ENCODE measurements at regions not wholly inside any gene's neighbourhood (a gene's known extent, or its start where the extent isn't known, plus 50 kb on each side); places are given as distances from the start of the nearest gene placed in this dataset.
A peak's percentile ranks its signal among the peaks of the same experiment; 100 is the strongest.

- peaks cover 2 to 4% of the 10 kb centered on the region in 2 donors for H3K9me3 Mint-ChIP-seq
- ATAC-seq (replicated peaks) = no peak
- H3K27me3 Mint-ChIP-seq = no peaks in the 10 kb centered on the region
- H3K4me1 Mint-ChIP-seq = no peaks in the 10 kb centered on the region
- no peak for DNase-seq
- H3K36me3 Mint-ChIP-seq = no peaks in the 10 kb centered on the region
- H3K4me3 Mint-ChIP-seq = no peak overlapping the region
- no peak overlapping the region for H3K27ac Mint-ChIP-seq
Observed at GRCh38 chr2:16148632-16149348, 208.4 kb downstream of the MYCN start.

GRCh38 chr2:16142383-16143361, 202.3 kb downstream of the MYCN start:
- peak; percentile 41 to 63 for ATAC-seq (replicated peaks)
- DNase-seq = no peak
- Mint-ChIP-seq H3K36me3 (no peaks in the 10 kb centered on the region), H3K4me1 (no peaks in the 10 kb centered on the region), H3K27ac (no peak overlapping the region), H3K4me3 (no peak overlapping the region), H3K9me3 (peaks cover 0 to 4% of the 10 kb centered on the region in 2 donors), H3K27me3 (no peaks in the 10 kb centered on the region)

DNA sequence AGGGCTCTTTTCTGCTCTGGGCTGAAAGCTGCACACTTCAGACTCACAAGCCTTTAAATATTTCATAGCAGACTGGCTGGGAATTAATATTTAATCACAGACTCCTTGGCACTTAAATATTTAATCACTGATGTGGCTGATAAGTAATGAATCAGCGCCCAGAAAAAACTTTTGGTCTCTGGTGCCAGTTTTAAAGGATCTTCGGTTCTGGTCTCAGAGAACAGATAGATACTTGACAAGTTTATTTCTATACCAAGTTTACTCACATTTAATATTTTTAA, 201.2 kb downstream of the MYCN start:
- no peak overlapping the region for H3K27ac Mint-ChIP-seq
- H3K4me1 Mint-ChIP-seq = no peaks in the 10 kb centered on the region
- H3K27me3 Mint-ChIP-seq = no peaks in the 10 kb centered on the region
- DNase-seq (no peak), ATAC-seq (replicated peaks) (no peak)
- peaks cover 1 to 4% of the 10 kb centered on the region in 2 donors for H3K9me3 Mint-ChIP-seq
- no peak overlapping the region for H3K4me3 Mint-ChIP-seq
- H3K36me3 Mint-ChIP-seq = no peaks in the 10 kb centered on the region

DNA sequence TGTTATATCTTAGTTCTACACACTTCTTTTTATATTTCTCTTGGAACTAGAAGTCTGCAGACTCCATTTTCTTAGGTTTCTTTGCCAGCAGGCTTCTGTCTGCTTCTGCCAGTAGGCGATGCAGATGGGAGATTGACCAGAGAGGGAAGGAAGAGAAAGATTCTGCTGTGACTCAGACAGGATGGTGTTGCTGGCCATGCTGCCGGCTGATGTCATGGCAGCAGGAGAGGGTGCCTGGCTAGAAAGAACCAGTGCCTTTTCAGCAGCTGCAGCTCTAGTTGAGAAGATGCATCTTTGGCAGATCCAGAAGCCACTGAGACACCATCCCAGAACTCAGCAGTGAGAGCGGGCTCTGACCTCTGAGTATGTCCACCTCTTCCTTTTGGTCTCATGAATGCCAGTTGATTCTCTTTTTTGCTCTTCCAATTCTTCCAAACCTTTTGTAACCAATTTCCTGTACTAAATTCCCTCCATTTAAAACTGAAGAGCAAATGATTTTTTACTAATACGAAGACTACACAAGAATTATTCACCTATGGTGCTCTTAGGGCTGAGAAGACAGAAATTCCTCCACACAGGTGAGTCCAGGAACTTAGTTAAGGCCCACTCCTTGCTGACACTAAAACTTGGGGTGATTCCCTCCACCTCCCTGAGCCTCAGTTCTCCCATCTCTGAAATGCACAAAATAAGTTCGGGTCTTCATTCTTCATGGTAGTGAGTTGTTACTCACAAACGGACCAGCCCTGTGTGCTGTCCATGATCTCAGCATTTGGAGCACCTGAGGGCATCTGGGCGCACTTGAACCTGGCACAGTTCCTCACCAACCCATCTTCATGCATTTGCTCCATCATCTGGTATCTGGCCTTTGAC, 200.7 kb downstream of the MYCN start:
- Mint-ChIP-seq H3K27ac (no peak overlapping the region), H3K4me3 (no peak overlapping the region), H3K9me3 (peaks cover 5 to 9% of the 10 kb centered on the region in 2 donors), H3K36me3 (no peaks in the 10 kb centered on the region), H3K4me1 (no peaks in the 10 kb centered on the region), H3K27me3 (no peaks in the 10 kb centered on the region)
- DNase-seq (no peak), ATAC-seq (replicated peaks) (no peak)

DNA sequence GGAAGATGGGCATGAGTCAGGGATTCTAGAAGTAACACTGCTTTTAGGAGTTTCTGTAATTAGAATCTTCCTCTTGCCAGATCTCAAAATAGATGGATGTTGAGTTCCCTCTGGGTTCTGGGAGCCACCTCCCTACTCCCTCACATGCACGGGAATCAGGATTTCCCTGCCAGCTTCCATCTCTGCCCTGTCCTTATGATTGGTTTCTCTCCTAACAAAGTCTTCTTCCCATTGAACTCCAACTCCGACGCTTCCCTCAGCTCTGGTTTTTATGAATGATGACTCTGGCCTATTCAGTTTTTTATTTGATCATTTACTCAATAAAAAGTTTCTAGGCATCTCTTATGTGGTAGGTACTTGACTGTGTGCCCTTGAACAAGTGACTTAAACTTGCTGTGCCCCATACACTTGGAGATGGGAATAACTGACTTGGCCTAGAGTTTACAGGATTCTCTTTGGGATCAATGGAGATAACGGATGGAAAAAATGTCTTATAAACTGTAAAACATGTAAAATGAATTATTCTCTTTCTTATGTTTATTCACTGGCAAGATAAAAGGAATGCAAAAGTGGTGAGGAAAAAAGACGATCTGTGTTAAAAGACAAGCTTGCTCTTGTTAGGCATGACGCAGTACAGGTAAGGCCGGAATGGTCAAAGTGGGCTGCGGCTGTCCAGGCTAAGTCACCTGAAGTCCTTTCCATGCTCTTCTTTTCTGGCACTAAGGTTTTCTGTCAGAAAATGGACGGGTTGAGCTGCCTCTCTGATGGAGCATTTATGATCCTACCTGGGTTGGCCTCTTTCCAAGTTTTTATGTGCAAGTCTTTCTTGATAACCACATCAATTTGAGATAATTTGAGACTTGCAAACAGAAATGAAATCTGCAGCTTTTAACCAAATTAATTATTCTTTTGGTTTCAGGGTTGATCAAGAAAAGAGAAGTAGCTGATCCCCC, 199.6 kb downstream of the MYCN start:
- ATAC-seq (replicated peaks) (no peak), DNase-seq (no peak)
- Mint-ChIP-seq H3K4me3 (no peak overlapping the region), H3K36me3 (no peaks in the 10 kb centered on the region), H3K4me1 (no peaks in the 10 kb centered on the region), H3K9me3 (peaks cover 5 to 9% of the 10 kb centered on the region in 2 donors), H3K27ac (no peak overlapping the region), H3K27me3 (no peaks in the 10 kb centered on the region)

DNA sequence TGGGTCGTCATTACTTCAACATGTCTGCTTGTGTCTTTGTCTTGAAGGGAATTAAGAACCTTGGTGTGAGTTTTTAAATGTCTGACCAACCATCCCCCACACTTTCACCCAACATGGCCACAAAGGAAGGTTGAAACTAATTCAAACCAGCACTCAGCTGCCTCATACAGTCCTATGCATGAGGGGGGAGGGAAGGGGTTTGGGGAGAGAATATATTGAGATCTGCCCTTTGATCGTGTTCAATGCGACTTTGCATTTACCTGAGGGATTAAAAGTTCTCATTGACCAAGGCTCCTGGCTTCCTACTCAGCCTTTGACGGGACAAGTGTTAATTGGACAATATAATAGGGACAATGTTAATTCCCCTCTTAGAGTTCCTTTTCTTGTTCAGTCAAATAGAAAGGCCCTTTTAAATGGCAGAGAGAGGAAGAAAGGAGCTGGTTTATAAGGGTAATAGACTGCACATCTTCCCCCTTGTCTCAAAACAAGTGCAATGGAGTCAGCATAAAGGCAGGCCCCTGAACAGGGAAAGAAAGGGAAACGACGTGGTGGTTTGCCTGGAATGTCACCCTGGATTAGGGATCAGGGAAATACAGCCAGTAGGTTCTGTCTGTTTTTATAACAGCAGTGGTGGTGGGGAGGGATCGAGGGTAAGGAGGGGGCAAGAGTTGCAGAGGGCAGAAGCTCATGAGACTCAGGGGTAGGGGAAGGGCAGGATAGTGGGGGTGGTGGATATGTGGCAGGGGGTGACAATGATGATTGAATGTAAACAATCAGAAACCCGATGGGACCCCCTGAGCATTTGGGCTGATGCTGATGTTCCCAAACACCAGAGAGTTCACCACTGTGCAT, 198.7 kb downstream of the MYCN start:
- no peak overlapping the region for H3K27ac Mint-ChIP-seq
- H3K9me3 Mint-ChIP-seq = peaks cover 5 to 9% of the 10 kb centered on the region in 2 donors
- no peaks in the 10 kb centered on the region for H3K27me3 Mint-ChIP-seq
- ATAC-seq (replicated peaks) (no peak), DNase-seq (no peak)
- H3K36me3 Mint-ChIP-seq = no peaks in the 10 kb centered on the region
- H3K4me1 Mint-ChIP-seq = no peaks in the 10 kb centered on the region
- H3K4me3 Mint-ChIP-seq = no peak overlapping the region

DNA sequence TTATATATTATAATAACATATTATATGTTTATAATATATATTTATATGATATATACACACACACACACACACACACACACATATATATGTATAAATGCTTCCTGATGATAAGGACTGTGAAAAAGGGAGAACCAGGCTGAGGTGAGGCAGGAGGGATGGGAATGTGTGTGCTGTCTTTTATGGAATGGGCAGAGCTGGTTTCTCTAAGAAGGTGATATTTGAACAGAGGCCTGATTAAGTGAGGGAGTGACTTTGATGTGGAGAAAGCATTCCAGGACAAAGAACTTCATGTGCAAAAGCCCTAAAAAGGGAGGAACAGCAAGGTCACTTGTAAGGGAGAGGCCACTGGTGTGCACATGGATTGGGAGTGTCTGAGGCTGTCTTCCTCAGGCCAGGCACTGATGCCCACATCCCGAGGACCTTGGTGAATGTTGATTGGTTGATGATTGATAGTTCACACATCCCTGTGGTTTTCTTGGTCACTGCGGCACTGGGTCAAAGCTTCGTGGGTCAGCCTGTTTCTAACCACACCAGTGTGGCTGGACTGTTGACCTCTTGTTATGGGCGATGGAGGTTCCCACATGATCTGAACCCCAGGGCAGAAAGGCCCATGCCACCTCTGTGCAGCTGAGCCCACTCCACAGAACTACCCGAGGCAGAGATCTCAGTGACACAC, 196.9 kb downstream of the MYCN start:
- DNase-seq (no peak), ATAC-seq (replicated peaks) (no peak)
- no peaks in the 10 kb centered on the region for H3K27me3 Mint-ChIP-seq
- H3K36me3 Mint-ChIP-seq = no peaks in the 10 kb centered on the region
- no peaks in the 10 kb centered on the region for H3K4me1 Mint-ChIP-seq
- no peak overlapping the region for H3K27ac Mint-ChIP-seq
- no peak overlapping the region for H3K4me3 Mint-ChIP-seq
- peaks cover 5% of the 10 kb centered on the region in 2 donors for H3K9me3 Mint-ChIP-seq

GRCh38 chr2:16136461-16137035, 196.2 kb downstream of the MYCN start:
- Mint-ChIP-seq H3K4me1 (no peaks in the 10 kb centered on the region), H3K27me3 (no peaks in the 10 kb centered on the region), H3K4me3 (no peak overlapping the region), H3K36me3 (no peaks in the 10 kb centered on the region), H3K9me3 (peaks cover 5% of the 10 kb centered on the region in 2 donors), H3K27ac (no peak overlapping the region)
- ATAC-seq (replicated peaks) = no peak
- no peak for DNase-seq

DNA sequence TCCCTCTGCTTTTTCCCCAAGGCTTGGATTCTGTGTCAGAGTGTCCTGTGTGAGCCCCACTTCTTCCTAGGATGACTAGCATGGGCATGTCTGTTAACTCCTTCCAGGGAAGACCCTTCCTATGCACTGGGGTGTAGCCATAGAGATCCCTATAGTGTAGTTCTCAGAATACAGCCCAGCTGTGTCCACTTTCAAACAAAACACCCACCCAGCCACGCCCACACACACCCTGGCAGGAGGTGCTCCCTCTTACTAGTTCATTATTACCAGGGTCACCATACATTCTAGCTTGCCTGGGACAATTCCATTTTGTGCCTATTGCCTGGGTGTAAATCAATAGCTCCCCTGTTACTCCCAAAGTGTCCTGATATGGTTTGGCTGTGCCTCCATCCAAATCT, 195.6 kb downstream of the MYCN start:
- Mint-ChIP-seq H3K27me3 (no peaks in the 10 kb centered on the region), H3K9me3 (peaks cover 5% of the 10 kb centered on the region in 2 donors), H3K4me3 (no peak overlapping the region), H3K27ac (no peak overlapping the region), H3K4me1 (no peaks in the 10 kb centered on the region), H3K36me3 (no peaks in the 10 kb centered on the region)
- no peak for DNase-seq
- no peak for ATAC-seq (replicated peaks)

- Mint-ChIP-seq H3K27me3 (no peaks in the 10 kb centered on the region), H3K9me3 (peaks cover 5% of the 10 kb centered on the region in 2 donors), H3K4me3 (no peak overlapping the region), H3K36me3 (no peaks in the 10 kb centered on the region), H3K4me1 (no peaks in the 10 kb centered on the region), H3K27ac (no peak overlapping the region)
- DNase-seq (no peak), ATAC-seq (replicated peaks) (no peak)
Observed at GRCh38 chr2:16135196-16135912, 195.0 kb downstream of the MYCN start.

DNA sequence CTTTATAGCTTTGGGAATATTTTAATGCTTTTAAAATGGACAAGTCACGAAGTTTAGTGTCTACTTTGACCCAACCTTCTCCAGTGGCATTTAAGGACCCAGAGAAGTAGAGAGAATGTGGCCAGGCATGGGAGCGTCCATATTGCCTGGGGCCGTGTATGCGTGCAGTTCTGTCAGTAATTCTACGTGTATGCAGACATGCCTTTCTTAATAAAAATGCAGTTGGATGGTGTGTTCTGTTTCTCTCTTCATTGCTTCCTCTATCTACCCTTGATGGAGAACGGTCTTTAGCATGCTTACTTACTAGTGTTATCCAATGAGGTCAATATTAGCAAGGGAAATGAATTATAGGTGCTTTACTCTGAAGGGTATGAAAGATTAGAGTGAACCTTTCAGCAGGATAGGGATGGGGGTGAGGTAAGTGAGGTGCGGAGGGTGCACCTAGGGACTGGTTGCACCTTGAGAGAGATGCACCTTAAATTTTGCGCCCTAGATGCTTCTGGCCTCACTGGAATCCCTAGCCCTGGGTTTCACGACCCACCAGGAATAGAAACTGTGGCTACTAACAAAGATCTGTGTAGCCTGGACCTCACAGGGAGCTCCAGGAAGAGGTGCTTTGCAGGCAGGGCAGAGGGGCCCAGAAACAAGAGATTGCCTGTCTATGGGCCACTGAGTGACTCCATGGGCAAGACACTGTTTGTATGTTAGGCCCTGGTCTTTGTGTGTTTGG, 194.3 kb downstream of the MYCN start:
- H3K4me1 Mint-ChIP-seq = no peaks in the 10 kb centered on the region
- no peak overlapping the region for H3K27ac Mint-ChIP-seq
- H3K27me3 Mint-ChIP-seq = no peaks in the 10 kb centered on the region
- no peak for ATAC-seq (replicated peaks)
- no peak for DNase-seq
- H3K4me3 Mint-ChIP-seq = no peak overlapping the region
- H3K36me3 Mint-ChIP-seq = no peaks in the 10 kb centered on the region
- peaks cover 5% of the 10 kb centered on the region in 2 donors for H3K9me3 Mint-ChIP-seq
